NCI-H146 treated with DMSO at 0.1 percent for 48 hours (cell line): ENCODE measurements at regions not wholly inside any gene's neighbourhood (a gene's known extent, or its start where the extent isn't known, plus 50 kb on each side); places are given as distances from the start of the nearest gene placed in this dataset.

Experiments used
- DNase-seq: peaks from one replicate; lab custom pipeline; 2025; ENCODE audit not compliant: unreplicated experiment; lab: John Stamatoyannopoulos, UW

- no peak for DNase-seq
Observed at GRCh38 chr18:76133873-76134272, 361.2 kb downstream of the ZNF516 start.

DNA sequence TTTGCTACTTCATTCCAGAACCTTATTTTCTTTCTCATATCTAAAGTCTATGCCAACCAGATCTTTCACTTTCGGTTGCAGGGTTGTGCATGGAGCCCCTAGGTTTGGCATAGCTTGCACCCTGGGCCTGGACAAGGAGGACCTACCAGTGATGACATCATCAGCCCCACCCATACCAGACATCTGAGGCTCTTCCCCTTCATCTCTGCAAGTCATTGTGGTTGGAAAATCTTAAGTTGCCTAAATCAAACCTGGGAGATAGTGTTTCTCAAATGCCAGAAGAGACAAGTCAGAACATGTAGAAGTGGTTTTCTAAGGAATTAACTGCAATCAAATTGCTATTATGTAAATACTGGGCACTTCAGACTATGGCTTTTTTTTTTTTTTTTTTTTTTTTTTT, 363.3 kb downstream of the ZNF516 start:
- DNase-seq = no peak

DNA sequence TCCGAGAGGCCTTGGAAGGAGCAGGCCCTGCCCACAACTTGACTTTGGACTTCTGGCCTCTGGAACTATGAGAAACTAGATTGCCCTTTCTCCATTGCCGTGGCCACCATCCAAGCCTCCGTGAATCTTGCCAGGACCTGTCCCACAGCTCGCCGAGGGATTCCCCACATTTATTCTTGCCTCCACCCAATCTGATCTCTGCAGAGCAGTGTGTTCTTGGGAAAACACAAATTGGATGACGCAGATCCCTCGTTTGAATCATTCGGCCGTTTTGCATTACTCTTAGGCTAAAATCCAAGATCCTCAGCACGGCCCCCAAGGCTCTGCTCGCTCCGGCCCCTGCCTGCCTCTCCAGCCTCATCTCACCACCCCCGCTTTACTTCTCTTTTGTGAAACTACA, 364.2 kb downstream of the ZNF516 start:
- DNase-seq = no peak

- peak; percentile 28 for DNase-seq
Observed at GRCh38 chr18:76126327-76126726, 368.7 kb downstream of the ZNF516 start.

DNA sequence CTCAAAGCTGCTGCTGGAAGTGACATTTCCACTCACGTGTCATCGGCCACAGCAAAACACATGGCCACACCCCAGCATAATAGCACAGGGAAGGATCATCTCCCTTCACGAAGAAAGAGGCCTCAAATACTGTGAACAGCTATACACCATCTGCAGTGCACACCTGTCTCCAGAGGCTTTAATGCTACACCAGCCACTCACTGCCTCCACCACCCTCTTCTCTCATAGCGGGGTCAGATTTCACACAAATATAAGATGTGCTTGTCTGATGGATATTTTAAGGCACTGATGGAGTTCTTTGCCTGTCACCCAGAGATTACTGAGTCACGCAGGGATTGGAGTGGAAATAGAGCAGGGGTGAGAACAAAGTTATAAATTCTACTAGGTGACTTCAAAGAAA, 374.0 kb downstream of the ZNF516 start:
- no peak for DNase-seq

GRCh38 chr18:76115580-76115979, 379.5 kb downstream of the ZNF516 start:
- no peak for DNase-seq

- no peak for DNase-seq
Observed at GRCh38 chr18:76113101-76113500, 381.9 kb downstream of the ZNF516 start.

- DNase-seq = no peak
Observed at GRCh38 chr18:76102626-76103025, 392.4 kb downstream of the ZNF516 start.

- no peak for DNase-seq
Observed at GRCh38 chr18:76102156-76102555, 392.9 kb downstream of the ZNF516 start.

DNA sequence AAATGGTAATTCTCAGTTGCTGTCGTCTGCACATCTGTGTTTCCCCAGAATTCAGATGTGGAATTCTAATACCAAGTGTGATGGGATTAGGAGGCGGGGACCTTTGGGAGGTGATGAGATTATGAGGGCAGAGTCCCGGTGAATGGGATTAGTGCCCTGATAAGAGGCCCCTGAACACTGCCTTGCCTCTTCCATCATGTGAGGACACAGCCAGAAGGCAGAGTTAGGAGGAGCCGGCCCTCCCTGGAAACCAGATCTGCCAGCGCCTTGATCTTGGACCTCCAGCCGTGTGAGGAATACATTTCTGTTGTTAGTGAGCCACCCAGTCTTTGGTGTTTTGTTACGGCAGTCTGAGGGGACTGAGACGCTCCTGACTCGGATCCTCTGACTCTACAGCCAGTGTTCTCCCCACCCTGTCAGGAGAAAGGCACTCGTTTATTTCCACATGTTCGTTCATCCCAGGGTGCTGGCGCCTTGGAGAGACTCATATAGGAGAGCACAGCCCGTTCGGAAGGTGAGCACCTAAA, 395.0 kb downstream of the ZNF516 start:
- DNase-seq = no peak

DNA sequence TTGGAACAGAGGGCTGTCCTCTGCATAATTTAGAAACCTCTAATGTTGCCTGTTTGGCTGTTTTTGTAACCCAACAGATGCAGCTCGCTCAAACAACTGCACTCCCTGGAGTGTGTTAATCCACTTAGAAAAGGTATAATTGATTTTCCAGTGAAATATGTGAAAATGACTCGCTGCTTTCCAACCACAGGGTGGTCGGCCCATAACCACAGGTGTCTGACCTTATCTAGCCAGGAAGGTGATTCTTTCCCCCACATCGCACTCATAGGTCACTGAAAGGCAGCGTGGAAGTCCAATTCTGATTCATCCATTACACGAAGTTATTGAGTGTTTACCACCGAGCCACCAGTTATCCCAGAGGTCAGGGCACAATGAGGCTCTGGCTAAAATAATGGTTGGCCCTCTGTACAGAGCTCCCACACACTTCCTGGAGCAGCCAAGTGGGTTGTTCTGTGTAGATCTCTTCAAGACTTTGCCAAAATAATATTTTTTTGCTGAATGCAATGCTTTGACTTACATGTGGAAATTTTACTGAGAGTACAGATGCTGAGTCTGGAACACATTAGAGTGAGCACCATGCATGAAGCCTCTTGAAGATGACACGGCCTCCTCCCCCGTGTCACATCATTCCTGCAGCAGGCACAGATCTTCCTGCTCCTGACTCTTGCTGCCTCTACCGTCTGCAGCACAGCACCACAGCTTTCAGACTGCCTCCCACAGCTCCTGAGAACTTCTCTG, 396.2 kb downstream of the ZNF516 start:
- DNase-seq = peak; percentile 26

DNA sequence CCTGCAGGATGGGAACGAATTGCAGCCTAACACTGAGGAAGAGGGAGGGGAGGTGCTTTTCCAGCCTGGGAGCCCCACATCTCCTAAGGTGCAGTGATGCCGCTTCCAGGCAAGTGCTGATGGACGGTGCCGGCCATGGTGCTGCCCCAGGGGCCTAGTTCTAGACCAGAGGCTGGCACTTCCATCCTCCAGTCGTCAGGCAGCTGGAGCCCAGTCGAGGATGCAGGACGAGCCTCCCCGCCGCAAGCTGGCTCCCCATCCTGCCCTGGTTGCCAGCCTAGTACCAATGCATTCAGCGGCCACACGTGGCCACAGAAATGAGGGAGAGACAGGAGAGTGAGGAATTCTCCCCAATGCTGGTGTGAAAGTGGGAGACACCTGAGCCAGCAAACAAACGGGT, 413.5 kb downstream of the ZNF516 start:
- DNase-seq = peak; percentile 17

- no peak for DNase-seq
Observed at GRCh38 chr18:76080430-76080829, 414.6 kb downstream of the ZNF516 start.

DNA sequence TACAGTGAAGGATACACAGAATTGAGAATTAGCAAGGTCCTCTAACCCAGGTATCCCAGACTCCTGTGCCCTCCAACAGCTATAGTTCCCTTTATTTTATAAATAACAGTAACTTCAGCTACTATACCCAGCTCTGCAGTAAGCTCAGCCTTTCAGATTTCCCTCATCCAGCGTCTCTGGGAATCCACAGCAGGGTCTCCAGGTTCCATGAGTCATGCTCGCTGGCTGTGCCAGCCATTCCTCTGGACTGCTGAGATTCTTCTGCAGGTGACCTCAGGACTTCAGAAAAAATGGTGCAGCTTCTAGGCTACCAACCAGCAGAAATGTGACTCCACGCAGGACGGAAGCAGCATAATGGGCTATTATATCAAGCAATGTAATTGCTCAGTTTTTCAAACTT, 419.3 kb downstream of the ZNF516 start:
- DNase-seq = no peak

DNA sequence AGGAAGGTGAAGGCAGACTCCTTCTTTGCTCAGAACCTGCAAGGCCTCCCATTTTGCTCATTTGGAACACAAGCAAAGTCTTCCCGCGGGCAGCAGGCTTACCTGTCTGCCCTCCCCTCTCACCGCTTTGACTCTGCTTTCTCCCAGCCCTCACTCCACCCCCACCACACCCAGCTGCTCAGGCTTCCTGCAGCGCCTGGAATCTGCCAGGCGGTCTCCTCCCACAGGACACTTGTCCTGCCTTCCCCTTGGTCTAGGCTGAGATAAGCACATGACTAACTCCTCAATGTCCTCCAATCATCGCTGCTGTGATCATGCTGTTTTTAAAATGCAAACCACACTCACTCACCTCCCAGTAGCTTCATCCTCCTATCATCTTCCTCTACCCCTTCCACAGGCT, 430.0 kb downstream of the ZNF516 start:
- peak; percentile 89 for DNase-seq

DNA sequence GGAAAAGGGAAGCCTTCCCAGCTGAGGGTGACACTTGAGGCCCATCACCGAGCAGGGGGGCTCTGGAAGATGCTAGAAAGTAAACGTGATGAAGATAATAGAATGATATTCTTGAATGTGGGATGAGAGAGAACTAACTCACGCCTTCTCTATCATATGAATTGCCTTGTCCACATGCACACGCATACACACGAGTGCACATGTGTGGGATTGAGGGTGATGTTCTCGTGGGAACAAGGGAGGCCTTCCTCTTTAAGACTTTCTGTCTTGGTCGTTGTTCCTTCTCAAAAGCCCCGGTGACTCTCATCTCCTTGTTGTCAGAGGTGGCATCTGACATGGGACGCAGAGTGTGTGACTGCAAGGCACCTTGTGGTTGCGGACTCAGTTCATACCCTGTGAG, 436.9 kb downstream of the ZNF516 start:
- no peak for DNase-seq

- DNase-seq = no peak
Observed at GRCh38 chr18:76057386-76057785, 437.7 kb downstream of the ZNF516 start.

- no peak for DNase-seq
Observed at GRCh38 chr18:76056471-76057110, 438.5 kb downstream of the ZNF516 start.

GRCh38 chr18:76055578-76055977, 439.5 kb downstream of the ZNF516 start:
- DNase-seq = no peak

DNA sequence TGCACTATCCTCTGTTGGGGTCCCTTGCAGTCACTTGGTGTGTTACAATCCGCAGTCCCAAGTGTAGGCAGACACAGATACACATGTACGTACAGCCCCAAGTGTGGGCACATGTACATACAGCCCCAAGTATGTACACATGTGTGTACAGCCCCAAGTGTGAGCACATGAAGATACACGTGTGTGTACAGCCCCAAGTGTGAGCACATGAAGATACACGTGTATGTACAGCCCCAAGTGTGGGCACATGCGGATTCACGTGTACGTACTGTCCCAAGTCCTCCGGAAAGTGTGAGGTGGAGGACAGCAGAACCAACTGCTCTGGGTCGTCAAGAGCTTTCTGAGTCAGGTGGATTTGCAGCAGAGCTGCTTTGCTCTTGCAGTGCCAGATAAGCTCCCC, 440.0 kb downstream of the ZNF516 start:
- DNase-seq = no peak

GRCh38 chr18:76054156-76054555, 440.9 kb downstream of the ZNF516 start:
- no peak for DNase-seq

DNA sequence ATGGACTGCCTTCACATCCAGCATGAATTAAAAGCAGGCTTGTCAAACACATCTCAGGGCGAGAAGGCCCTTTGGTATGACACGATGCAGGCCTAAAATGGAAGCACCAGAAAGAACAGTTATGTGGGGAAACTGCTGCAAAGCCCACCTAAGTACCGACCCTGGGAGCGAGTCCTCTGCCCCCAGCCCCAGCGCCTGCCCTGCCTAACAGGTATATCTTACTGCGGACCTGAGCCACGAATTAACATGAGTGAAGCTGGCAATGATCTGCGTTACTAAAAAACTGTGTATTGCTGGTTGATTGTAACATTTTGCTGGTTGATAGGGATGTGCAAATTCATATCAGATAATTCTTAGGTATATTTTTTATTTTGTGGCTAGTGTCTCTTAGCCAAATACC, 441.5 kb downstream of the ZNF516 start:
- DNase-seq = no peak

DNA sequence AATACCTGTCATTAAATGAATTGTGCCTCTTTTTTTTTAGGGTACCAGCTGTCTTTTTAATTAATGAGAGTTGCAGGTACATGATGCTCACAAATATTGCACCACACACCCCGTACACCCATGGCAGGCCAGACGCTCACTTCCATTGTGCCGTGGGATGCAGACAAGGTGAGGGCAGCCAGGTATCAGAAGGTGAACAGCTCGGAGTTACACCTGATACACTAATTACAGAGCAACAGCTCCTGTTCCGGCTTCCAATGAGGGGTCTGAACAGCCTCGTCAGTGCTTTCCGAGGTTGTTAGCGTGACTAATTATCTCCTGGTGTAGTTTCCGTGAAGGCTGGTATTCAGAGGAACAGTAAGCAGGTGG, 442.8 kb downstream of the ZNF516 start:
- no peak for DNase-seq
